PC-9 (cell line): ENCODE measurements at regions not wholly inside any gene's neighbourhood (a gene's known extent, or its start where the extent isn't known, plus 50 kb on each side); places are given as distances from the start of the nearest gene placed in this dataset.

Source experiments
- BruUV-seq: library from RNA; stranded (reverse); fragments of 400-500 nt; replicated peaks from 2 replicates; lab custom pipeline; 2021; lab: Mats Ljungman, UMichigan
- CTCF ChIA-PET: fragments of 300-600 bp; sonication (Branson Sonifier 250); formaldehyde crosslinking; loops from one replicate; lab custom pipeline; 2022; ENCODE audit warnings: antibody characterized with exemption; lab: Charles Lee
- POLR2A ChIA-PET: fragments of 300-600 bp; sonication (Branson Sonifier 250); formaldehyde crosslinking; loops from one replicate; lab custom pipeline; 2022; ENCODE audit warnings: antibody characterized with exemption; ENCODE audit not compliant: unreplicated experiment; lab: Charles Lee
- DNase-seq, 2 experiments: peaks; one replicate each; pipeline versions ENCODE4 v3.0.0 to v3.0.0-alpha.2; 2015 to 2022; ENCODE audit warnings: mixed read lengths in 1 of 2
- H2AFZ ChIP-seq: fragments of 200-600 bp; sonication (generic); 2 replicates; pipeline ENCODE4 v1.8.1; 2017; ENCODE audit warnings: antibody characterized with exemption
- H3F3A ChIP-seq: fragments of 200-600 bp; sonication (generic); 2 replicates; pipeline ENCODE4 v1.8.1; 2017; ENCODE audit warnings: antibody characterized with exemption, mild to moderate bottlenecking, low read depth; ENCODE audit not compliant: insufficient read depth
- H3K27ac ChIP-seq: fragments of 200-600 bp; sonication (generic); 2 replicates; pipeline ENCODE4 v1.6.1; 2016; ENCODE audit warnings: mixed run types
- H3K27me3 ChIP-seq: fragments of 200-600 bp; sonication (generic); 2 replicates; pipeline ENCODE4 v1.6.1; 2016; ENCODE audit warnings: low read depth, mixed run types; ENCODE audit not compliant: insufficient read depth
- H3K36me3 ChIP-seq: fragments of 200-600 bp; sonication (generic); 2 replicates; pipeline ENCODE4 v1.6.1; 2016; ENCODE audit warnings: low read depth, mixed run types
- H3K4me1 ChIP-seq: fragments of 200-600 bp; sonication (generic); replicated peaks from 2 replicates; pipeline ENCODE4 v1.6.1; 2016; ENCODE audit warnings: mixed run types; ENCODE audit not compliant: insufficient read depth
- H3K4me2 ChIP-seq: fragments of 200-600 bp; sonication (generic); 2 replicates; pipeline ENCODE4 v1.6.1; 2017; ENCODE audit warnings: mixed run types
- H3K4me3 ChIP-seq: fragments of 200-600 bp; sonication (generic); 2 replicates; pipeline ENCODE4 v1.6.1; 2016; ENCODE audit warnings: mixed run types
- H3K79me2 ChIP-seq: fragments of 200-600 bp; sonication (generic); 2 replicates; pipeline ENCODE4 v1.6.1; 2017; ENCODE audit warnings: low read depth, mixed run types
- H3K9me2 ChIP-seq: fragments of 200-600 bp; sonication (generic); 2 replicates; pipeline ENCODE4 v1.8.1; 2017; ENCODE audit warnings: mild to moderate bottlenecking; ENCODE audit not compliant: insufficient read depth
- H3K9me3 ChIP-seq: fragments of 200-600 bp; sonication (generic); 2 replicates; pipeline ENCODE4 v1.8.1; 2016; ENCODE audit warnings: low read depth; ENCODE audit not compliant: insufficient read depth
- H4K20me1 ChIP-seq: fragments of 200-600 bp; sonication (generic); 2 replicates; pipeline ENCODE4 v1.8.1; 2017; ENCODE audit not compliant: insufficient read depth
- EZH2 ChIP-seq: fragments of 200-600 bp; sonication (generic); IDR thresholded peaks from 2 replicates; pipeline ENCODE4 v1.8.0; 2017; ENCODE audit warnings: antibody characterized with exemption, low read depth
- intact Hi-C: fragments of 100-400 bp; cut with micrococcal nuclease; formaldehyde crosslinking; loops from one replicate; pipeline ENCODE4 v1.10.0; 2022; ENCODE audit not compliant: unreplicated experiment
- TF ChIP-seq, protein P1 (sequence below): fragments of 200-600 bp; sonication (generic); conservative IDR thresholded peaks from 2 replicates; pipeline ENCODE4 v1.6.1; 2017; ENCODE audit warnings: mixed run types, antibody characterized with exemption, mild to moderate bottlenecking, moderate library complexity

DNA sequence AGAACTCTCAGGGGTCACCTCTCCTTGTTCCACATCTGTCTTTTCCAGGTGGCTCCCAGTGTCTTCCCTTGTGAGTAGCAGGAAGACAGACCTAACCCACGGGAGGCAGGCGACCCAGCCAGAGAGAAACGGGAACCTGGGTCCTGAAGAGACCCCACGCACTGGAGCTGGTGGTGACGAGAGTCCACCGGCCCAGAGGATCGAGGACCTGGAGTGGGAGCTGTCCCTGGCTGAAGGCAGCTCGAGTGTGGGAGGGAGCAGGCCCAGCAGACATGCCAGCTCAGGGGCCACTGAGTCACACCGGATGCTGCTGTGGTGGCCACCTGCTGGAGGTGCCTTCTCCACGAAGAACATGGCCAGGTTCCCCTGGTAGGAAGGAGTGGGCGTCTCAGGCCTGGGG, 66.5 kb upstream of the ATP12A start:
- Histone ChIP-seq H3K4me1 (no peaks in the 10 kb centered on the region), H3K27me3 (no peaks in the 10 kb centered on the region), H3K9me2 (no peaks in the 10 kb centered on the region), H3K27ac (no peak overlapping the region), H3K9me3 (no peaks in the 10 kb centered on the region), H4K20me1 (no peaks in the 10 kb centered on the region), H2AFZ (no peak overlapping the region), H3F3A (no peaks in the 10 kb centered on the region), H3K79me2 (no peaks in the 10 kb centered on the region), H3K4me2 (no peak overlapping the region), H3K4me3 (no peak overlapping the region), H3K36me3 (no peaks in the 10 kb centered on the region)
- BruUV-seq, result no TSS peak
- CTCF ChIA-PET, result no interaction called here
- POLR2A ChIA-PET, result no interaction called here
- DNase-seq, result no peak
- intact Hi-C loops, result no loop called here
- TF ChIP-seq EZH2, result no peak
- TF ChIP-seq, protein P1, sequence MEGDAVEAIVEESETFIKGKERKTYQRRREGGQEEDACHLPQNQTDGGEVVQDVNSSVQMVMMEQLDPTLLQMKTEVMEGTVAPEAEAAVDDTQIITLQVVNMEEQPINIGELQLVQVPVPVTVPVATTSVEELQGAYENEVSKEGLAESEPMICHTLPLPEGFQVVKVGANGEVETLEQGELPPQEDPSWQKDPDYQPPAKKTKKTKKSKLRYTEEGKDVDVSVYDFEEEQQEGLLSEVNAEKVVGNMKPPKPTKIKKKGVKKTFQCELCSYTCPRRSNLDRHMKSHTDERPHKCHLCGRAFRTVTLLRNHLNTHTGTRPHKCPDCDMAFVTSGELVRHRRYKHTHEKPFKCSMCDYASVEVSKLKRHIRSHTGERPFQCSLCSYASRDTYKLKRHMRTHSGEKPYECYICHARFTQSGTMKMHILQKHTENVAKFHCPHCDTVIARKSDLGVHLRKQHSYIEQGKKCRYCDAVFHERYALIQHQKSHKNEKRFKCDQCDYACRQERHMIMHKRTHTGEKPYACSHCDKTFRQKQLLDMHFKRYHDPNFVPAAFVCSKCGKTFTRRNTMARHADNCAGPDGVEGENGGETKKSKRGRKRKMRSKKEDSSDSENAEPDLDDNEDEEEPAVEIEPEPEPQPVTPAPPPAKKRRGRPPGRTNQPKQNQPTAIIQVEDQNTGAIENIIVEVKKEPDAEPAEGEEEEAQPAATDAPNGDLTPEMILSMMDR, result no peak

DNA sequence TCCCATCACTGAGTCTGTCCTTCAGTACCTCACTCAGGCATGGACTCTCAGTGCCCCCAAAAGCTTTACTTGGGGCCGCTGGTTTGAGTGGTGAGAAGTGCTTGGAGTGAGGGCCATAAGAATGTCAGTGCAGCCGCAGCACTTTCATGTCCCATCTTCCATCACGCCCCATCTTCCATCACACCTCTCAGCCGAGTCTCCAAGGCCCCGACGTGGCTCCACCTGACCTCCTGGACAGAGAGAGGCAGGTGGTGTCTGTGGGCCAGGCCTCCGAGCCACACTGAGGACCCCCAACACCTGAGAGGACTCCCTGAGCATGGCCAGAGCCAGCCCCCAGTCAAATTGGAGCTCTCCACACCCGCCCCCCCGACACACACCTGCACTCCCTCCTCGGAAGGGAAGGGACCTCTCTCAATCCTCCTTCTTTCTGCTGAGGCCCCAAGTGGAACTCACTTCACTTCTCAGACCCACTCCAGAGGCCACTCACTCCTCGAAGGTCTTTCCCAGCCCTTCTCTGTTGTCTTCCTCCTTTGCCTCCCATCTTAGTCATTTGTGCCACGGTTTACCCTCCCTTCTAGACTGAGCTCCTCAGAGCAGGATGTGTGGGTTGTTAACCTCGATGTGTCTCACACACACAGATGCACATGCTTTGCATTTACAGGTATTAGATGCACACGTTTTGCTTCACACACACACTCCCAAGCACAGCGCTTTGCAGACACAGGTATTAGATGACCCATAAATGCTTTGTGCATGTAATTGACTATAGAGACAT, 65.7 kb upstream of the ATP12A start:
- no peak overlapping the region for H3K27ac ChIP-seq
- BruUV-seq, result no TSS peak
- POLR2A ChIA-PET, result no interaction called here

DNA sequence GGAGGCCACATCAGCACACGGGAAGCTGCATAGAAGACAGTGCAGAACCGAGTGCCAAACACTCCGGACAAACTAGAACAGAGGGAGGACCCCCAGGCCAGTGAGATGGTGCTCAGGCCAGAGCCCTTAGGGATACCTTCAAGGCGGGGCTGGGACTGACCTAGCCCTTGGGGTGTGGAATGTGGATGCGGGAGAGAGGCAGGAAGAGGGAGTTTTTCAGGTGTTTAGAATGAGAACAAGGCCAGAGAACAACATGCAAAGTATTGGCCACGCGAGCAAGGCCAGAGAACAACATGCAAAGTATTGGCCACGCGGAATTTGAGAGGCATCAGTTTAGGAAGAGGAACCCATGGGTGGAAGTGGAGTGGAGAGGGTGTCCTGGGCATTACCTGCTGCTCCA, 65.1 kb upstream of the ATP12A start:
- POLR2A ChIA-PET, result no interaction called here
- intact Hi-C loops, result no loop called here
- Histone ChIP-seq H2AFZ (no peak overlapping the region), H4K20me1 (no peaks in the 10 kb centered on the region), H3K9me3 (no peaks in the 10 kb centered on the region), H3K9me2 (no peaks in the 10 kb centered on the region), H3F3A (no peaks in the 10 kb centered on the region), H3K27me3 (no peaks in the 10 kb centered on the region), H3K4me3 (no peak overlapping the region), H3K4me1 (no peaks in the 10 kb centered on the region), H3K36me3 (no peaks in the 10 kb centered on the region), H3K79me2 (no peaks in the 10 kb centered on the region), H3K4me2 (no peak overlapping the region), H3K27ac (no peak overlapping the region)
- CTCF ChIA-PET, result interaction anchor here (0.6 kb wide), 1 partner anchor 113 kb away, joined by 10 read pairs; no protein-coding TSS in a partner anchor
- TF ChIP-seq, protein P1, result no peak
- TF ChIP-seq EZH2, result no peak
- no peak for DNase-seq
- BruUV-seq, result no TSS peak

More for the DNA sequence above, 65.7 kb upstream of the ATP12A start:
- no peak overlapping the region for H3K4me2 ChIP-seq
- H3K9me3 ChIP-seq, result no peaks in the 10 kb centered on the region
- no peaks in the 10 kb centered on the region for H3K79me2 ChIP-seq
- H3K4me3 ChIP-seq, result no peak overlapping the region
- TF ChIP-seq, protein P1, result no peak
- no peak for TF ChIP-seq EZH2
- no peaks in the 10 kb centered on the region for H4K20me1 ChIP-seq
- intact Hi-C loops, result no loop called here
- CTCF ChIA-PET, result interaction anchor here (0.6 kb wide), 1 partner anchor 113 kb away, joined by 10 read pairs; no protein-coding TSS in a partner anchor
- H3K27me3 ChIP-seq, result no peaks in the 10 kb centered on the region
- no peaks in the 10 kb centered on the region for H3K9me2 ChIP-seq
- no peaks in the 10 kb centered on the region for H3K4me1 ChIP-seq
- no peak for DNase-seq
- H3K36me3 ChIP-seq, result no peaks in the 10 kb centered on the region
- no peak overlapping the region for H2AFZ ChIP-seq
- H3F3A ChIP-seq, result no peaks in the 10 kb centered on the region
